Panc1 (cell line): ENCODE measurements at regions not wholly inside any gene's neighbourhood (a gene's known extent, or its start where the extent isn't known, plus 50 kb on each side); places are given as distances from the start of the nearest gene placed in this dataset.

Source experiments
- CTCF ChIP-seq: fragments of 450-650 bp; IDR thresholded peaks from 2 replicates; pipeline ENCODE4 v1.5.1; 2017; ENCODE audit warnings: mild to moderate bottlenecking
- POLR2AphosphoS5 ChIP-seq: IDR thresholded peaks from 2 replicates; pipeline ENCODE4 v1.6.1; 2012; ENCODE audit warnings: mild to moderate bottlenecking, low read depth, low read length, moderate library complexity
- REST ChIP-seq, 2 experiments: IDR thresholded peaks; 2 replicates each; pipeline ENCODE4 v1.6.1; 2011 to 2012; ENCODE audit warnings: low read depth in 2 of 2, control low read depth in 1 of 2, low read length in 1 of 2, mild to moderate bottlenecking in 1 of 2, moderate library complexity in 1 of 2; ENCODE audit not compliant: insufficient read depth in 1 of 2

- TF ChIP-seq CTCF (no peak), POLR2AphosphoS5 (no peak), REST (IDR thresholded peaks at IDR 0.05; ENCODE audit: insufficient read depth in 1 of 2, low read depth in 2 of 2, low read length in 1 of 2) (no peak)
Observed at GRCh38 chr1:182229921-182230491, 161.6 kb downstream of the GLUL start.
